Mesenchymal stem cell (in vitro differentiated cells and primary cell): ENCODE measurements at regions not wholly inside any gene's neighbourhood (a gene's known extent, or its start where the extent isn't known, plus 50 kb on each side); places are given as distances from the start of the nearest gene placed in this dataset.
"Not testable (repeated sequence)": the region's sequence is repeated elsewhere in the genome, so short reads cannot be mapped to it uniquely, and the experiment has no call there.

Source experiments
- DNase-seq: peaks from one replicate; pipeline ENCODE4 v3.0.0-alpha.2; 2013
- H2AFZ ChIP-seq: one replicate; pipeline ENCODE4 v1.6.1; 2013; ENCODE audit warnings: low read depth, mild to moderate bottlenecking, control low read depth, inconsistent platforms, low read length, moderate library complexity
- H2AK5ac ChIP-seq: 2 replicates; pipeline ENCODE4 v1.6.1; 2013; ENCODE audit warnings: low read length, moderate library complexity, mild to moderate bottlenecking, inconsistent platforms; ENCODE audit not compliant: severe bottlenecking
- H2BK120ac ChIP-seq: one replicate; pipeline ENCODE4 v1.6.1; 2013; ENCODE audit warnings: low read depth, mild to moderate bottlenecking, inconsistent platforms, low read length, moderate library complexity
- H2BK12ac ChIP-seq, 2 experiments: one replicate each; pipeline ENCODE4 v1.6.1; 2013; ENCODE audit warnings: inconsistent platforms in 2 of 2, low read length in 2 of 2, mild to moderate bottlenecking in 2 of 2, moderate library complexity in 2 of 2, control low read depth in 1 of 2
- H2BK15ac ChIP-seq: one replicate; pipeline ENCODE4 v1.6.1; 2013; ENCODE audit warnings: mild to moderate bottlenecking, low read depth, inconsistent platforms; ENCODE audit not compliant: poor library complexity, severe bottlenecking
- H2BK5ac ChIP-seq: 2 replicates; pipeline ENCODE4 v1.6.1; 2013; ENCODE audit warnings: low read depth, mild to moderate bottlenecking, low read length, control low read depth, inconsistent platforms; ENCODE audit not compliant: poor library complexity, severe bottlenecking
- H3K14ac ChIP-seq, 2 experiments: one replicate each; pipeline ENCODE4 v1.6.1; 2013; ENCODE audit warnings: inconsistent platforms in 2 of 2, low read length in 2 of 2, control low read depth in 1 of 2, mild to moderate bottlenecking in 1 of 2, moderate library complexity in 1 of 2
- H3K18ac ChIP-seq, 2 experiments: one replicate each; pipeline ENCODE4 v1.6.1; 2013; ENCODE audit warnings: inconsistent platforms in 2 of 2, low read length in 2 of 2, control low read depth in 1 of 2, low read depth in 1 of 2, mild to moderate bottlenecking in 1 of 2
- H3K23ac ChIP-seq, 2 experiments: one replicate each; pipeline ENCODE4 v1.6.1; 2013; ENCODE audit warnings: inconsistent platforms in 2 of 2, low read length in 2 of 2, mild to moderate bottlenecking in 2 of 2, moderate library complexity in 2 of 2, control low read depth in 1 of 2
- H3K27ac ChIP-seq: 2 replicates; pipeline ENCODE4 v1.5.1; 2013; ENCODE audit warnings: mild to moderate bottlenecking, moderate library complexity, low read length, control low read depth, inconsistent platforms; ENCODE audit not compliant: poor library complexity, severe bottlenecking
- H3K27me3 ChIP-seq, 2 experiments: 2 replicates each; pipeline versions ENCODE4 v1.6.1 to v1.7.0; 2013; ENCODE audit warnings: low read length in 2 of 2, mild to moderate bottlenecking in 2 of 2, moderate library complexity in 2 of 2, control low read depth in 1 of 2, inconsistent platforms in 1 of 2; ENCODE audit not compliant: control insufficient read depth in 1 of 2, insufficient read depth in 1 of 2
- H3K36me3 ChIP-seq, 2 experiments: 2 replicates each; pipeline versions ENCODE4 v1.6.1 to v1.7.0; 2013; ENCODE audit warnings: low read length in 2 of 2, control low read depth in 1 of 2, inconsistent platforms in 1 of 2, low read depth in 1 of 2, mild to moderate bottlenecking in 1 of 2; ENCODE audit not compliant: insufficient read depth in 2 of 2, control insufficient read depth in 1 of 2
- H3K4ac ChIP-seq, 2 experiments: one replicate each; pipeline ENCODE4 v1.6.1; 2013; ENCODE audit warnings: inconsistent platforms in 2 of 2, low read length in 2 of 2, mild to moderate bottlenecking in 2 of 2, moderate library complexity in 2 of 2, control low read depth in 1 of 2, low read depth in 1 of 2
- H3K4me1 ChIP-seq: 2 replicates; pipeline ENCODE4 v1.6.1; 2013; ENCODE audit warnings: low read depth, low read length, control low read depth; ENCODE audit not compliant: control insufficient read depth, insufficient read depth
- H3K4me2 ChIP-seq: 2 replicates; pipeline ENCODE4 v1.6.1; 2013; ENCODE audit warnings: low read length, mild to moderate bottlenecking, inconsistent platforms; ENCODE audit not compliant: poor library complexity, severe bottlenecking
- H3K4me3 ChIP-seq, 2 experiments: 2 replicates each; pipeline versions ENCODE4 v1.5.1 to v1.7.0; 2013; ENCODE audit warnings: low read length in 2 of 2, mild to moderate bottlenecking in 2 of 2, control low read depth in 1 of 2, low read depth in 1 of 2; ENCODE audit not compliant: insufficient read depth in 1 of 2
- H3K79me1 ChIP-seq: replicated peaks from 2 replicates; pipeline ENCODE4 v1.6.1; 2013; ENCODE audit warnings: mild to moderate bottlenecking, control low read depth, low read length, inconsistent platforms; ENCODE audit not compliant: poor library complexity, severe bottlenecking
- H3K9ac ChIP-seq: 2 replicates; pipeline ENCODE4 v1.7.0; 2013; ENCODE audit warnings: mild to moderate bottlenecking, low read length, moderate library complexity
- H3K9me3 ChIP-seq: 2 replicates; pipeline ENCODE4 v1.7.0; 2013; ENCODE audit warnings: mild to moderate bottlenecking, low read length; ENCODE audit not compliant: control insufficient read depth
- H4K8ac ChIP-seq: one replicate; pipeline ENCODE4 v1.6.1; 2013; ENCODE audit warnings: inconsistent platforms, mild to moderate bottlenecking, low read length, moderate library complexity
- H4K91ac ChIP-seq: one replicate; pipeline ENCODE4 v1.6.1; 2013; ENCODE audit warnings: mild to moderate bottlenecking, low read length, inconsistent platforms
- WGBS: methylation state at CpG from one replicate; pipeline ENCODE4 v1.1.7; 2013; ENCODE audit warnings: mixed read lengths; 5-methylcytosine and 5-hydroxymethylcytosine counted together

- Histone ChIP-seq H3K14ac (no peak overlapping the region), H3K4me1 (no peaks in the 10 kb centered on the region), H3K79me1 (no peaks in the 10 kb centered on the region), H3K4me3 (no peak overlapping the region), H2BK15ac (no peak overlapping the region), H2AK5ac (no peak overlapping the region), H3K36me3 (no peaks in the 10 kb centered on the region), H3K27ac (no peak overlapping the region), H3K18ac (no peak overlapping the region), H2AFZ (no peak overlapping the region), H3K27me3 (peaks cover 24 to 36% of the 10 kb centered on the region in 2 experiments), H3K4ac (no peak overlapping the region), H2BK5ac (no peak overlapping the region), H2BK12ac (no peak overlapping the region), H4K91ac (no peak overlapping the region), H3K4me2 (no peak overlapping the region), H2BK120ac (no peak overlapping the region), H3K9ac (no peak overlapping the region), H4K8ac (no peak overlapping the region), H3K23ac (no peak overlapping the region), H3K9me3 (peaks cover 2% of the 10 kb centered on the region)
- 77% methylated on average over 2 of the region's 2 CpGs for WGBS
- DNase-seq: no peak
Observed at GRCh38 chr2:15820927-15821326, 119.4 kb upstream of the MYCN start.

GRCh38 chr2:15822151-15823044 lies 118.0 kb upstream of the MYCN start:
- peaks cover 2% of the 10 kb centered on the region for H3K9me3 ChIP-seq
- no peak overlapping the region for H3K4me3 ChIP-seq
- H3K18ac ChIP-seq: no peak overlapping the region
- no peak overlapping the region for H2BK12ac ChIP-seq
- peaks cover 29 to 32% of the 10 kb centered on the region in 2 experiments for H3K27me3 ChIP-seq
- H2BK120ac ChIP-seq: no peak overlapping the region
- H3K14ac ChIP-seq: no peak overlapping the region
- H4K8ac ChIP-seq: no peak overlapping the region
- H3K4me1 ChIP-seq: no peaks in the 10 kb centered on the region
- H3K23ac ChIP-seq: no peak overlapping the region
- H2BK15ac ChIP-seq: no peak overlapping the region
- no peak overlapping the region for H3K4ac ChIP-seq
- H2AK5ac ChIP-seq: no peak overlapping the region
- H3K79me1 ChIP-seq: no peaks in the 10 kb centered on the region
- 84% methylated on average over 6 of the region's 9 CpGs for WGBS
- no peak overlapping the region for H3K27ac ChIP-seq
- no peak overlapping the region for H4K91ac ChIP-seq
- H3K9ac ChIP-seq: no peak overlapping the region
- no peak for DNase-seq
- H3K36me3 ChIP-seq: no peaks in the 10 kb centered on the region
- H2AFZ ChIP-seq: no peak overlapping the region
- no peak overlapping the region for H3K4me2 ChIP-seq
- H2BK5ac ChIP-seq: no peak overlapping the region

DNA sequence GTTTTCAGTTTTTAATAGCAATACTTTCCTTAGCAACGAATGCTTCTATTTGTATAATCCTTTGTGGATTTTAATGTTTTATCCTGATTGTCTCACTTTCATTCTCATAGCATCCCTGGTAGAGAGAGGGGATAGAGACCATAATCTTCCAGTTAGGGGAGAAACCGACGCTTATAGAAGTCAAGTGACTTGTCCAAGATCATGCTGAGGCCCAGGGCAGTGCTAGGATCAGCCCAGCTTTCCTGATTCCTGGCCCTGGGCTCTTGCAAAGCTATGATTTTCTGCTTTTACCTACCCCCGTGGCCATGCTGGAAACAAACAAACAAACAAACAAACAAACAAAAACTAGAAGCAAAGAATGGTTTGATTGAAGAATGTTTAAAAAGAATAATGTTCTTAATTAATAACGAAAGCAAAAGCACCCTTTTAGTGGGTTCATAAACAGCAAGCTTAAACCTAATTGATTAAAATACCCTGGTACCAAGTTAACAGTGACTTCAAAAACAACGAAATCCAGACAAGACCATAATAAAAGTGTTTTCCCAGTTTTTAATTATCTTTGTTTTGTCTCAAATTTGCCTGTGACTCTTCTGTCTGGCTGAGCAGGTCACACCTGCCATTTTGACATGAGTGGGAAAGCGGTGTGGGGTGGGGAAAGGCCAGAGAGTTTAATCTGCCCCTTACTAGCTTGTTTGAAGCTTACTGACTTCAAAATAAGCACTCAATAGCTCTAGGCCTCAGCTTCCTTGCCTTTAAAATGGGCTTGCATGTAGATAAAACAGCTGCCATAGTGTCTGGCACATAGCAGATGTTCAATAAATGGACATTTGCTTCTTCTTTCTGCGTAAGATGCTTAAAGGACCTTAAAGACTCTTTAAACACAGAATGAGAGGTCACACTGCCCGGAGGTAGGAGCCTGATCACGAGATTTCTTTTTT lies 116.6 kb upstream of the MYCN start:
- 86% methylated on average over 7 of the region's 10 CpGs for WGBS
- Histone ChIP-seq H3K4me2 (no peak overlapping the region), H3K18ac (no peak overlapping the region)

DNA sequence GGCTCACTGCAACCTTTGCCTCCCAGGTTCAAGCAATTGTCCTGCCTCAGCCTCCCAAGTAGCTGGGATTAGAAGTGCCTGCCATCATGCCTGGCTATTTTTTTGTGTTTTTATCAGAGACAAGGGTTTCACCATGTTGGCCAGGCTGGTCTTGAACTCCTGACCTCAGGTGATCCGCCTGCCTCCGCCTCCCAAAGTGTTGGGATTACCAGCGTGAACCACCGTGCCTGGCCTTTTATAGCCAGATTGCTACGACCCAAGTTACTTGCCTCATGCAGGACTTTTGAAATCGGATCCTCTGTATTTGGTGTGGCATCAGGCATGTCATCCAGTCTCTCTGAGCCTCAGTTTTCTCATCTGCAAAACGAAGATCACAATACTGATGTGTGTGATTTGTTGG lies 115.9 kb upstream of the MYCN start:
- WGBS: 79% methylated on average over 7 of the region's 7 CpGs
- not testable (repeated sequence) for H3K4ac ChIP-seq, H4K91ac ChIP-seq

More for the DNA sequence above, 116.6 kb upstream of the MYCN start:
- Histone ChIP-seq H2AK5ac (no peak overlapping the region), H3K9ac (no peak overlapping the region), H2AFZ (no peak overlapping the region), H4K8ac (no peak overlapping the region), H3K4ac (no peak overlapping the region), H3K9me3 (no peaks in the 10 kb centered on the region), H3K4me3 (no peak overlapping the region), H3K23ac (no peak overlapping the region), H2BK15ac (no peak overlapping the region), H3K14ac (no peak overlapping the region), H2BK120ac (no peak overlapping the region), H2BK12ac (no peak overlapping the region), H3K79me1 (no peaks in the 10 kb centered on the region), H2BK5ac (no peak overlapping the region), H4K91ac (no peak overlapping the region), H3K4me1 (no peaks in the 10 kb centered on the region), H3K36me3 (no peaks in the 10 kb centered on the region), H3K27ac (no peak overlapping the region), H3K27me3 (peaks cover 22% of the 10 kb centered on the region in 2 experiments)
- DNase-seq: no peak

More for the DNA sequence above, 115.9 kb upstream of the MYCN start:
- H3K23ac ChIP-seq, H2BK12ac ChIP-seq, H2BK15ac ChIP-seq, H2BK120ac ChIP-seq, H3K4me2 ChIP-seq, H3K4me3 ChIP-seq, H2AFZ ChIP-seq, H3K9me3 ChIP-seq, H2AK5ac ChIP-seq, H3K14ac ChIP-seq, H3K36me3 ChIP-seq, H3K4me1 ChIP-seq, H4K8ac ChIP-seq, H2BK5ac ChIP-seq, H3K9ac ChIP-seq, H3K79me1 ChIP-seq, H3K27ac ChIP-seq, H3K18ac ChIP-seq, DNase-seq: not testable (repeated sequence)
- H3K27me3 ChIP-seq: peaks cover 17 to 22% of the 10 kb centered on the region in 2 experiments
